WTC11 (cell line): ENCODE measurements at regions not wholly inside any gene's neighbourhood (a gene's known extent, or its start where the extent isn't known, plus 50 kb on each side); places are given as distances from the start of the nearest gene placed in this dataset.
"Not testable (repeated sequence)": the region's sequence is repeated elsewhere in the genome, so short reads cannot be mapped to it uniquely, and the experiment has no call there.

Experiments used
- ATAC-seq: fragments of 200-7000 bp; cut with Tn5 transposase; 2 replicates; pipeline ENCODE4 v1.10.0; 2021; ENCODE audit warnings: mild to moderate bottlenecking, moderate library complexity
- CTCF ChIA-PET: fragments of 300-600 bp; sonication (Branson Sonifier 250); formaldehyde crosslinking; loops from one replicate; lab custom pipeline; 2021; ENCODE audit warnings: antibody characterized with exemption; lab: Charles Lee
- POLR2A ChIA-PET: fragments of 350-600 bp; sonication (Branson Sonifier 250); formaldehyde crosslinking; loops from one replicate; lab custom pipeline; 2021; ENCODE audit warnings: antibody characterized with exemption; lab: Charles Lee
- DNase-seq: peaks from one replicate; pipeline ENCODE4 v3.0.0; 2021; ENCODE audit warnings: low spot score
- H3K27ac Mint-ChIP-seq: 2 replicates; pipeline ENCODE4 v1.8.0; 2021; ENCODE audit warnings: mixed read lengths
- H3K27me3 Mint-ChIP-seq: 2 replicates; pipeline ENCODE4 v1.8.0; 2021; ENCODE audit warnings: low read depth, mild to moderate bottlenecking, moderate library complexity, mixed read lengths
- H3K36me3 Mint-ChIP-seq: 2 replicates; pipeline ENCODE4 v1.8.0; 2021; ENCODE audit warnings: mixed read lengths
- H3K4me1 Mint-ChIP-seq: 2 replicates; pipeline ENCODE4 v1.8.0; 2022; ENCODE audit warnings: mixed read lengths
- H3K4me3 Mint-ChIP-seq: 2 replicates; pipeline ENCODE4 v1.8.0; 2021; ENCODE audit warnings: mild to moderate bottlenecking, moderate library complexity, mixed read lengths
- H3K9me3 Mint-ChIP-seq: 2 replicates; pipeline ENCODE4 v1.8.0; 2021; ENCODE audit warnings: mixed read lengths
- CTCF ChIP-seq: fragments of 200-600 bp; IDR thresholded peaks from 2 replicates; pipeline ENCODE4 v1.8.0; 2022; ENCODE audit warnings: antibody characterized with exemption
- E2F1 ChIP-seq: sonication (generic); formaldehyde crosslinking; IDR thresholded peaks from 2 replicates; pipeline ENCODE4 v1.8.0; 2022; ENCODE audit warnings: mild to moderate bottlenecking, missing genetic modification reagents
- ELF4 ChIP-seq: sonication (generic); formaldehyde crosslinking; IDR thresholded peaks from 2 replicates; pipeline ENCODE4 v1.8.1; 2022; ENCODE audit warnings: low read depth, mild to moderate bottlenecking, moderate library complexity, missing genetic modification reagents
- GRHL2 ChIP-seq: fragments of 250-450 bp; sonication (Bioruptor Pico); IDR thresholded peaks from 2 replicates; pipeline ENCODE4 v1.8.0; 2022; ENCODE audit warnings: mild to moderate bottlenecking, moderate library complexity; ENCODE audit not compliant: insufficient replicate concordance, severe bottlenecking
- HMGA2 ChIP-seq: fragments of 250-450 bp; sonication (Bioruptor Pico); IDR thresholded peaks from 2 replicates; pipeline ENCODE4 v1.4.0; 2021; ENCODE audit warnings: mild to moderate bottlenecking, moderate library complexity
- IRF2 ChIP-seq: sonication (generic); formaldehyde crosslinking; IDR thresholded peaks from 2 replicates; pipeline ENCODE4 v1.8.0; 2022; ENCODE audit warnings: low read depth, missing genetic modification reagents, borderline replicate concordance
- JAZF1 ChIP-seq: fragments of 250-450 bp; sonication (Bioruptor Pico); IDR thresholded peaks from 2 replicates; pipeline ENCODE4 v1.9.0; 2021; ENCODE audit warnings: moderate library complexity, mild to moderate bottlenecking, inconsistent platforms
- NR2C2 ChIP-seq: sonication (generic); formaldehyde crosslinking; IDR thresholded peaks from 2 replicates; pipeline ENCODE4 v1.8.0; 2022; ENCODE audit warnings: mild to moderate bottlenecking, missing genetic modification reagents
- NR3C1 ChIP-seq: sonication (generic); formaldehyde crosslinking; conservative IDR thresholded peaks from 2 replicates; pipeline ENCODE4 v1.8.1; 2023; ENCODE audit warnings: low read depth, mild to moderate bottlenecking, missing genetic modification reagents
- RELA ChIP-seq: sonication (generic); formaldehyde crosslinking; IDR thresholded peaks from 2 replicates; pipeline ENCODE4 v1.8.1; 2022; ENCODE audit warnings: missing genetic modification reagents, mild to moderate bottlenecking, borderline replicate concordance
- TP53 ChIP-seq: sonication (generic); formaldehyde crosslinking; IDR thresholded peaks from 2 replicates; pipeline ENCODE4 v1.8.1; 2023; ENCODE audit warnings: mild to moderate bottlenecking, missing genetic modification reagents
- ZNF425 ChIP-seq: fragments of 250-450 bp; sonication (Bioruptor Pico); conservative IDR thresholded peaks from 2 replicates; pipeline ENCODE4 v1.9.0; 2021; ENCODE audit warnings: mild to moderate bottlenecking
- TF ChIP-seq, protein P1 (sequence below): sonication (generic); formaldehyde crosslinking; IDR thresholded peaks from 2 replicates; pipeline ENCODE4 v1.8.0; 2022; ENCODE audit warnings: missing genetic modification reagents
- TF ChIP-seq, protein P2 (sequence below): sonication (generic); formaldehyde crosslinking; IDR thresholded peaks from 2 replicates; pipeline ENCODE4 v1.8.1; 2023; ENCODE audit warnings: mild to moderate bottlenecking, missing genetic modification reagents, moderate library complexity
- TF ChIP-seq, protein P3 (sequence below): sonication (generic); formaldehyde crosslinking; IDR thresholded peaks from 2 replicates; pipeline ENCODE4 v1.8.0; 2023; ENCODE audit warnings: mild to moderate bottlenecking, missing genetic modification reagents

DNA sequence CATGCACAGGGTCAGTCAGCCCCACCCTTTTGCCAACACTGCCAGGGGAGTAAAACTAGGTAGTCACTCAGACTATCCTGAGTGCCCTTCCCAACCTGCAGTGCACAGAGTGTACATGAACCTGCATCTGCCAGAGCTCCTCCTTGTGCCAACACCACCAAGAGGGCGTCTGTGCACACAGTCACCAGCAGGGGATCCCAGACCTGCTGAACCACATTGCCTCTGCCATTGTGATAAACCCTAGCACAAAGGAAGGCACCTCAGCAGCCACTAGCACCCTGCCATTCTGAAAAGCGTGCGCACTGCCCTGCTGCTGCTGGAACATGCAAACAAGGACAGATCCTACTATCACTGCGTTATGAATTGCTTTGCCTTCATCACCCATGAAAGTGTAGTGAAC, 247.8 kb upstream of the POU3F4 start:
- H3K36me3 Mint-ChIP-seq, result peaks cover 7% of the 10 kb centered on the region; the same call in 1 of the 2 replicates
- peaks cover 18% of the 10 kb centered on the region for H3K9me3 Mint-ChIP-seq
- TF ChIP-seq JAZF1 (CRISPR knock-in tag) (no peak), CTCF (no peak), E2F1 (no peak), HMGA2 (no peak), NR2C2 (CRISPR knock-in tag) (no peak), NR3C1 (CRISPR knock-in tag) (no peak), IRF2 (CRISPR knock-in tag) (no peak), TP53 (CRISPR knock-in tag) (no peak)
- TF ChIP-seq, protein P1, sequence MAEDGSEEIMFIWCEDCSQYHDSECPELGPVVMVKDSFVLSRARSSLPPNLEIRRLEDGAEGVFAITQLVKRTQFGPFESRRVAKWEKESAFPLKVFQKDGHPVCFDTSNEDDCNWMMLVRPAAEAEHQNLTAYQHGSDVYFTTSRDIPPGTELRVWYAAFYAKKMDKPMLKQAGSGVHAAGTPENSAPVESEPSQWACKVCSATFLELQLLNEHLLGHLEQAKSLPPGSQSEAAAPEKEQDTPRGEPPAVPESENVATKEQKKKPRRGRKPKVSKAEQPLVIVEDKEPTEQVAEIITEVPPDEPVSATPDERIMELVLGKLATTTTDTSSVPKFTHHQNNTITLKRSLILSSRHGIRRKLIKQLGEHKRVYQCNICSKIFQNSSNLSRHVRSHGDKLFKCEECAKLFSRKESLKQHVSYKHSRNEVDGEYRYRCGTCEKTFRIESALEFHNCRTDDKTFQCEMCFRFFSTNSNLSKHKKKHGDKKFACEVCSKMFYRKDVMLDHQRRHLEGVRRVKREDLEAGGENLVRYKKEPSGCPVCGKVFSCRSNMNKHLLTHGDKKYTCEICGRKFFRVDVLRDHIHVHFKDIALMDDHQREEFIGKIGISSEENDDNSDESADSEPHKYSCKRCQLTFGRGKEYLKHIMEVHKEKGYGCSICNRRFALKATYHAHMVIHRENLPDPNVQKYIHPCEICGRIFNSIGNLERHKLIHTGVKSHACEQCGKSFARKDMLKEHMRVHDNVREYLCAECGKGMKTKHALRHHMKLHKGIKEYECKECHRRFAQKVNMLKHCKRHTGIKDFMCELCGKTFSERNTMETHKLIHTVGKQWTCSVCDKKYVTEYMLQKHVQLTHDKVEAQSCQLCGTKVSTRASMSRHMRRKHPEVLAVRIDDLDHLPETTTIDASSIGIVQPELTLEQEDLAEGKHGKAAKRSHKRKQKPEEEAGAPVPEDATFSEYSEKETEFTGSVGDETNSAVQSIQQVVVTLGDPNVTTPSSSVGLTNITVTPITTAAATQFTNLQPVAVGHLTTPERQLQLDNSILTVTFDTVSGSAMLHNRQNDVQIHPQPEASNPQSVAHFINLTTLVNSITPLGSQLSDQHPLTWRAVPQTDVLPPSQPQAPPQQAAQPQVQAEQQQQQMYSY (CRISPR knock-in tag), result no peak
- TF ChIP-seq, protein P2, sequence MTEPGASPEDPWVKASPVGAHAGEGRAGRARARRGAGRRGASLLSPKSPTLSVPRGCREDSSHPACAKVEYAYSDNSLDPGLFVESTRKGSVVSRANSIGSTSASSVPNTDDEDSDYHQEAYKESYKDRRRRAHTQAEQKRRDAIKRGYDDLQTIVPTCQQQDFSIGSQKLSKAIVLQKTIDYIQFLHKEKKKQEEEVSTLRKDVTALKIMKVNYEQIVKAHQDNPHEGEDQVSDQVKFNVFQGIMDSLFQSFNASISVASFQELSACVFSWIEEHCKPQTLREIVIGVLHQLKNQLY (CRISPR knock-in tag), result no peak
- TF ChIP-seq, all 79 proteins: peak for 0
- CTCF ChIA-PET, result interaction anchor here (0.6 kb wide), 1 partner anchor 9 kb away, joined by 3 read pairs; no protein-coding TSS in a partner anchor
- peak; percentile 16 for DNase-seq
- Mint-ChIP-seq H3K4me3 (no peak overlapping the region), H3K27ac (no peak overlapping the region), H3K27me3 (no peaks in the 10 kb centered on the region), H3K4me1 (no peaks in the 10 kb centered on the region)
- POLR2A ChIA-PET, result no interaction called here
- peak; percentile 78 for ATAC-seq

- H3K4me1 Mint-ChIP-seq, H3K36me3 Mint-ChIP-seq, H3K27me3 Mint-ChIP-seq, H3K27ac Mint-ChIP-seq, ATAC-seq, H3K4me3 Mint-ChIP-seq, CTCF ChIA-PET, POLR2A ChIA-PET, DNase-seq: not testable (repeated sequence)
- H3K9me3 Mint-ChIP-seq, result peaks cover 18% of the 10 kb centered on the region
Observed at GRCh38 chrX:83262218-83262617, 245.9 kb upstream of the POU3F4 start.

- ChIA-PET POLR2A (no interaction called here), CTCF (no interaction called here)
- H3K4me3 Mint-ChIP-seq, result no peak overlapping the region
- H3K36me3 Mint-ChIP-seq, result peaks cover 3% of the 10 kb centered on the region; the same call in 1 of the 2 replicates
- no peak for ATAC-seq
- peaks cover 4% of the 10 kb centered on the region for H3K9me3 Mint-ChIP-seq
- H3K27ac Mint-ChIP-seq, result no peak overlapping the region
- DNase-seq, result no peak
- no peaks in the 10 kb centered on the region for H3K27me3 Mint-ChIP-seq
- H3K4me1 Mint-ChIP-seq, result no peaks in the 10 kb centered on the region
- TF ChIP-seq ZNF425 (CRISPR knock-in tag), result no peak
- no peak for TF ChIP-seq ELF4
- TF ChIP-seq, protein P3, sequence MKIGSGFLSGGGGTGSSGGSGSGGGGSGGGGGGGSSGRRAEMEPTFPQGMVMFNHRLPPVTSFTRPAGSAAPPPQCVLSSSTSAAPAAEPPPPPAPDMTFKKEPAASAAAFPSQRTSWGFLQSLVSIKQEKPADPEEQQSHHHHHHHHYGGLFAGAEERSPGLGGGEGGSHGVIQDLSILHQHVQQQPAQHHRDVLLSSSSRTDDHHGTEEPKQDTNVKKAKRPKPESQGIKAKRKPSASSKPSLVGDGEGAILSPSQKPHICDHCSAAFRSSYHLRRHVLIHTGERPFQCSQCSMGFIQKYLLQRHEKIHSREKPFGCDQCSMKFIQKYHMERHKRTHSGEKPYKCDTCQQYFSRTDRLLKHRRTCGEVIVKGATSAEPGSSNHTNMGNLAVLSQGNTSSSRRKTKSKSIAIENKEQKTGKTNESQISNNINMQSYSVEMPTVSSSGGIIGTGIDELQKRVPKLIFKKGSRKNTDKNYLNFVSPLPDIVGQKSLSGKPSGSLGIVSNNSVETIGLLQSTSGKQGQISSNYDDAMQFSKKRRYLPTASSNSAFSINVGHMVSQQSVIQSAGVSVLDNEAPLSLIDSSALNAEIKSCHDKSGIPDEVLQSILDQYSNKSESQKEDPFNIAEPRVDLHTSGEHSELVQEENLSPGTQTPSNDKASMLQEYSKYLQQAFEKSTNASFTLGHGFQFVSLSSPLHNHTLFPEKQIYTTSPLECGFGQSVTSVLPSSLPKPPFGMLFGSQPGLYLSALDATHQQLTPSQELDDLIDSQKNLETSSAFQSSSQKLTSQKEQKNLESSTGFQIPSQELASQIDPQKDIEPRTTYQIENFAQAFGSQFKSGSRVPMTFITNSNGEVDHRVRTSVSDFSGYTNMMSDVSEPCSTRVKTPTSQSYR (CRISPR knock-in tag), result no peak
- TF ChIP-seq GRHL2 (CRISPR knock-in tag), result no peak
- TF ChIP-seq, protein P2 (CRISPR knock-in tag), result no peak
- TF ChIP-seq RELA (CRISPR knock-in tag), result no peak
Observed at GRCh38 chrX:83278988-83279387, 229.1 kb upstream of the POU3F4 start.

DNA sequence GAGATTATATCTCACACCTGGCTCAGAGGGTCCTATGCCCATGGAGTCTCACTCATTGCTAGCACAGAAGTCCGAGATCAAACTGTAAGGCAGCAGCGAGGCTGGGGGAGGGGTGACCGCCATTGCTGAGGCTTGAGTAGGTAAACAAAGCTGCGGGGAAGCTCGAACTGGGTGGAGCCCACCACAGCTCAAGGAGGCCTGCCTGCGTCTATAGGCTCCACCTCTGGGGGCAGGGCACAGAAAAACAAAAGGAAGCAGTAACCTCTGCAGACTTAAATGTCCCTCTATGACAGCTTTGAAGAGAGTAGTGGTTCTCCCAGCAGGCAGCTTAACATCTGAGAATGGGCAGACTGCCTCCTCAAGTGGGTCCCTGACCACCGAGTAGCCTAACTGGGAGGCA, 221.5 kb upstream of the POU3F4 start:
- H3K4me3 Mint-ChIP-seq, H3K4me1 Mint-ChIP-seq, H3K27me3 Mint-ChIP-seq, CTCF ChIA-PET, ATAC-seq, H3K27ac Mint-ChIP-seq, POLR2A ChIA-PET, DNase-seq: not testable (repeated sequence)
- Mint-ChIP-seq H3K36me3 (peaks cover 11% of the 10 kb centered on the region), H3K9me3 (peaks cover 41% of the 10 kb centered on the region)
